NCI-H2196 (cell line): ENCODE measurements at regions not wholly inside any gene's neighbourhood (a gene's known extent, or its start where the extent isn't known, plus 50 kb on each side); places are given as distances from the start of the nearest gene placed in this dataset.
"Not testable (repeated sequence)": the region's sequence is repeated elsewhere in the genome, so short reads cannot be mapped to it uniquely, and the experiment has no call there.

ENCODE experiments used
- DNase-seq: peaks from one replicate; lab custom pipeline; 2025; ENCODE audit not compliant: unreplicated experiment; lab: John Stamatoyannopoulos, UW

DNA sequence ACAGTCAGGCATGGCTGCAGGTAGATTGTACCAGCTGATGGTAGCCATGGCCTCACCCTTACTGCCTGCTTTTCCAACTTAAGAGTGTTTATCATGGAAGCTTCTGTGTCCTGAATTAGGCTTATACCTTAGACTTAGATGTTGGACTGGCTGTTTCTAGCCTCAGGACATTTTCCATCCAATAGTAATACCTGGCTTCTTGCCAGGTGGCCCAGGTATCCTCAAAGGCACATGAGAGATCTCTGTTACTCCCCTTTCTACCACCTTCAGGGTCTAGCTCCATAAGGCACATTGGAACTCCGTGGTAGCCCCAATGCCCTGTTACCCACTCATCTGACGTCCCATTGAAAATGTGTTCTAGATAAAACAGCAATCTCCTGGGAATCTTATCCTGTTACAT, 407.5 kb downstream of the SPRY2 start:
- no peak for DNase-seq

DNA sequence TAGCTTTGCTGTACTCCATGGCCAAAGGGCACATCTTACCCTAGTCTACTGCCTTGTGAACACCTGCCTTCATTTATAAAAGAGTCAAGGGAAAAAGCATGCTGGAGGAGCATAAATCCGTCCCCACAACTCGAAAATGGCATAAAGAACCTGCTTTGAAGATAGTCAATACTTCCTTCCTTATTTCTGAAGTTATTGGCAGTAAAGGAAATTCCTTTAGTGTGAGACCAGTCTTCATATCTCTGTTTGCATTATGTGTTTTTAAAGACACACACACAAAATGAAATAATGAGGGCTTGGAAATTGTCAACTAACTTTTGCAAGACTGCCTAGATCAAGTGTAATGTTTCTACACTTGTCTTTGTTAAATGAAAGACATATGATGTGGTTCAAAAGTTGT, 408.4 kb downstream of the SPRY2 start:
- no peak for DNase-seq

DNA sequence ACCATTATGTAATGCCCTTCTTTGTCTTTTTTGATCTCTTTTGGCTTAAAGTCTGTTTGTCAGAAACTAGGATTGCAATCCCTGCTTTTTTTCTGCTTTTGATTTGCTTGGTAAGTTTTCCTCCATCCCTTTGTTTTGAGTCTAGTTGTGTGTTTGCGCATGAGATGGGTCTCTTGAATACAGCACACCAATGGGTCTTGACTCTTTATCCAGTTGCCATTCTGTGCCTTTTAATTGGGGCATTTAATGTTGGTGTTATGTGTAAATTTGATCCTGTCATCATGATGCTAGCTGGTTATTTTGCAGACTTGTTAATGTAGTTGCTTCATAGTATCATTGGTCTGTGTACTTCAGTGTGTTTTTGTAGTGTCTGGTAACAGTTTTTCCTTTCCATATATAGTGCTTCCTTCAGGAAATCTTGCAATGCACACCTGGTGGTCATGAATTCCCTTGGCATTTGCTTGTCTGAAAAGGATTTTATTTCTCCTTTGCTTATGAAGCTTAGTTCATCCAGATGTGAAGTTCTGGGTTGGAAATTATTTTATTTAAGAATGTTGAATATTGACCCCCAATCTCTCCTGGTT, 416.9 kb downstream of the SPRY2 start:
- not testable (repeated sequence) for DNase-seq

DNA sequence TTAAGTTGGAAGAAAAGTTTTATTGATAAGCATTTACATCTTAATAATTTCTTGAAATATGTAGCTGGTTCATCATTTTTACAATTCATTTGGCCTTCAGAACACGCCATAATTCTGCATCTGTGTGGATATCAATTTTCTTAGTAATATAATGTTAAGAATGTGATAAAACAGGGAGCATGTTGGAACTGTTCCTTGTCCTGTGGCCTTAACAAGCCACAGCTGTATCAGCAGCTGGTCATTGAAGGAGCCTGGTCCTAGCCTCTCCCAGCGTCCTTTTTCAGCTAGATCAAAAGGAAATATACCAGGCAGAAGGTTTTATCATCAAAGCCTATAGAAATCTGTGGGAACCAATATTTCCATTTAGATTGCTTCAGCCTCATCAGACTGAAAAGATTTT, 421.8 kb downstream of the SPRY2 start:
- DNase-seq = no peak

DNA sequence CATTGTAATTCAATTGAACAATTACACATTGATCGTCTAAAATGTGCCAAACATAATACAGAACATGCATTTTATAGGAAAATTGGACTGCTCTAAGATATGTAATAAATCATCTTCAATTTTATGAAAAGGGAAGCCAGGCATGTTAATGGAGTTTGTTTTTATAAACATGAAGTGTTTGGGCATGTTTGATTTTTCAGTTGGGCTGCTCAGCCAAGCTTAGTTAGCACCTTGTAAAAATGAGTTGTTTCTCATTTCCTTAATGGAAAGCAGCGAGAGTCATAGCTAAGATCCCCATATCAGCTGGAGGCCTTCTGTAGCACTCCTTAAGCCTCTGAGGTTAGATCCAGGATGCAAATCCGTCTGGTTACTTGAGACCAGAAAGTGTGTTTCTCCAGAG, 422.3 kb downstream of the SPRY2 start:
- no peak for DNase-seq

- DNase-seq = no peak
Measured at GRCh38 chr13:79917628-79918027, 423.3 kb downstream of the SPRY2 start.

DNA sequence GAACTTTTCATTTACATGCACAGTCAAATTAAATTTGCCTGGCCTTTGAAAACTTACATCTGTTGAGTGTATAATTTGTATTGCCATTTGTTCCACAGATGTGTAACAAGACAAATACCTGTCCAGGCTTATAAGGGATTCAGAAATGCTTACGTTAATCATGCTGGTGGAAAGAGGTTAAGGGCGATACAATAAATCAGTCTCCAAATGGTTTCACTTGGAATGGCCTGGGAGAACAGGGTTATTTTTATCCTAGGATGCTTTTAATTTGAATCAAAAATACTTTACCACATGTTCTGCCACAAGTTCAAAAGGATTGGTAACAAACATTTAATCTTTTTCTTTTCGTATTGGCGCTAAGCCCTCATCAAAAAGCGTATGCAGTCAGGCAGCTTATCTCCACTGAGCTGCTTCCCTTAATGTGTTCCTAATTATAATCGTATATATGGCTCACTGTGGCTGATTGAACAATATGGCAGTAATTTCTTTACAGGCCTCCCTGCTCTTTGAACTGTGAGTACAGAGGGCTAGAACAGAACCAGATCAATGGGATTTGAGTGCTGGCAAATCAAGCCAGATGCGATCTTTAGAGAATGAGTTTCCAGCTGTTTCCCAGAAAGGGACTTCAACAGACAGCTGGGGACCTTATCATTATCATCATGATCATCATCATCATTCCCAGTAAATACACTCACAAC, 425.7 kb downstream of the SPRY2 start:
- no peak for DNase-seq

DNA sequence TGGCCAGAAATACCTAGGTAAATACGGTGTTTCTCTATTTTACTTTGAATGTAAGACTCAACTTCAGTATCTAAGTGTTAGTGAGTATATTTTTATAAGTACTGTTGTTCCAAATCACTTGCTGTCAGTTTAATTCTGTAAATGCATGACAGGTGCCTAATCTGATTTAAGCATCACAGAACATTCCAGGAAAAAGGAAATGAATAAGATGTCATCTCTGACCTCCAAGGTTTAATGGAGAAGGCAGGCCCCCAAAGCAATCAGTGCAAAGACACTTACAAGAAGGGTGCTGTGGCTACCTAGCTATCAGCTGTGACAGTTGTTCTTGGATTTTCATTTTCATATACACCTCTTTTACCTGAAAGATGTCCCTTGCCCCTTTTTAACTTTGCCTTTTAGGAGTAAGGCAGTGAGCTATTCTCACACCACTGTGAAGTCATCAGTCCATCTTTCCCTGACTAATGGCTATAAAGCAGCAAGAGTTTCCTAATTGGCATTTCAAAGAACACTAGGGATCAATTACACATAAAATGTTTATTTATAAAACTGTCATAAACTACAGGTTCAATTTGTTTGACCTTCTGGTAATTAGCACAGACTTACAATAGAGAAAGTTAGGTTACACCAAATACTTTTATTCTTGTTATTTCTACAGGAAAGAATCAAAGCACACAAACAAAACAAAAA, 427.6 kb downstream of the SPRY2 start:
- no peak for DNase-seq

DNA sequence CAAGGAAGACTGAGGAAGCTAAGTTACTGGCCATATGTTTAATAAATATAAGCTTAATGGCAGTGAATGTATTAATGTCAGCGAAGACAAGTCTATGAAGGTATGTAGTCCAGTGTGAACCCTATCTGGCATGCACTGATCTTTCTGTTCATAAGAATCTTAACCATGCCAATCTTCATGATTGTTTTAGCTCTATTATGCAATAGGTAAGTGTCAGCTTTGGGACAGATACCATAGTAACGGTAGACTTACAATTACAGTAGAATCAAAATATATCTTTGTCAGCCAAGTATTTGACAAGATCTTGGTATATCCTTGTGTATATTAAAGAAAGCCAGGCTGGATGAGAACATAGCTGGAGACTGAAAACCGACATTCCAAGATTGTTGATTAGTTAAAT, 428.5 kb downstream of the SPRY2 start:
- no peak for DNase-seq

DNA sequence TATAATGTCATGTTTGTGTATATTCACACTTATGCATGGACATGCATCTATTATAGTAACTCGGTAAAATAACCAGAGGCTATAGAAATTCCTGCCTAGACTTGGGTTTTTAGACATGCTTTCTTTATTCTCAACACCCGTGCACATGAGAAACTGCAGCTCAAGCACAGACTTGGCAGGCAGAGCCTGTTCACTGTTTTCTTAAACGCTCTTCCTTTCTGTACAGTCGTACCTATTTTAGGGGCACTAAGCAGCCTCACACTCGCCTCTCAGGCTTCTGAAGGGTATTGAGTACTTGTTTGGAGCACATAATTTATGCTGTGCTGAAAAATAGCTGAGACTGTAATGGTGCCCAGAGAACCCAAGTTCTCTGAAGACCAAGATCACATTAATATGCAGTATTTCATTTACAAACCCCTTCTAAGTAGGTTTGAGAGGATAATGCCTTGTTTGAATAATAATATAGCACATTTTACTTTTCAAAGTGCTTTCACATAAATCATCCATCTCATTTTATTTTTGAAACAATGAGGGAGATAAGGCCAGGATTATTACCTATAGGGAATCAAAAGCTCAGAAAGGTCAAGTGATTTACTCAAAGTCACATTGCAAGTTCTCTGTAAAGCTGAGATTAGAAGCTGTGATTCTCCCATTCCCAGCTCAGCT, 429.9 kb downstream of the SPRY2 start:
- DNase-seq = no peak

GRCh38 chr13:79909644-79910043, 428.7 kb downstream of the NDFIP2 start:
- no peak for DNase-seq

GRCh38 chr13:79908381-79908780, 427.4 kb downstream of the NDFIP2 start:
- DNase-seq = no peak

DNA sequence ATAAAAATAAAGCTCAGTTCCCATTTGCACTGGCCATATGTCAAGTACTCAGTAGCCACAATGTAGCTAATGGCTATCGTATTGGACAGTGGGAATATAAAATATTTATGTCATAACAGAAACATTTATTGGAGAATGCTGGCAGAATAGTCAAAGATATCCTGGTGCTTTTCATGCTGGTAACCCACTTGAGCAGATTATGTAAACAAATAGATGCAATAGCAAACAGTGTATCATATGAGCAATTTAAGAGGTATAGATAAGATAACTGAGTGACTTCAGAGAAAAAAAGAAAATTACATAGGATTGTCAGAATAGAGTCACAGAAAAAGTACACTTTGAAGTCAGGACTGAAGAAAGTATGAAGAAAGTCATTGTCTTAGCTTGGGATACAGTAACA, 426.6 kb downstream of the NDFIP2 start:
- no peak for DNase-seq

DNA sequence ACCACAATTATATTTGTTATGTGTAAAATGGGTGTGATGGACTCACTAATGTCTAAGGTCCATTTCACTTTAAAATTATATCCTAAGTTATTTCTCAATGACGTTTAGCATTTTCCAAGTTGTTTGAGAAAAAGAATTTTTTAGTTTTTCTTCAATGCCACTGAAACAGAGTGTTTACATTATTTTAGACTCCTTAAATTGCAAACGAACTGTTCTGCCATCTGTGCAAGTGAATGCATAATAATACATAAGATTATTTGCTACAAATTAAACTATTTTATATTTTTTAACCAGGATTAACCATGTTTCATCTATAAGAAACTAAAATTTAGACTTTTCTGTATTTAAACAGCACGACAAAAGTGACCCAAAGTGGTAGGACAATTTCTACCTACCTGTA, 425.4 kb downstream of the NDFIP2 start:
- DNase-seq = no peak

- no peak for DNase-seq
Measured at GRCh38 chr13:79905018-79905417, 424.1 kb downstream of the NDFIP2 start.

DNA sequence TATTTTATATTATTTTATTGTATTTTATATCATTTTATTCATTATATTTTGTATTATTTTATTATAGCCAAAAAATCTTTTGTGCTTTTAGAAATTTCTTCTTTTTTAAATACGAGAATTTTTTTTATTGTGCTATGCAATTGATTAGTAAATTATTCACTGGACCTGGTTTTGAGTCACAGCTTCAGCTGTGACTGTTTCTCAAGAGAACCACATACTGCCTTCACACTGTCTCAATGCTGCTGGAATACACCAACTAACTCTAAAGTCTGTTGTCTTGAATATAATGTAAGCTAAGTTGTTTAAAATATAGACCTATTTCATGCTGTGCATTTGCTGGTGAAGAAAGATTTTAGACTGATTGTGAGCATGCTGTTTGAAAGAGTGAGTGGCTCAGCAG, 423.6 kb downstream of the NDFIP2 start:
- DNase-seq = no peak

DNA sequence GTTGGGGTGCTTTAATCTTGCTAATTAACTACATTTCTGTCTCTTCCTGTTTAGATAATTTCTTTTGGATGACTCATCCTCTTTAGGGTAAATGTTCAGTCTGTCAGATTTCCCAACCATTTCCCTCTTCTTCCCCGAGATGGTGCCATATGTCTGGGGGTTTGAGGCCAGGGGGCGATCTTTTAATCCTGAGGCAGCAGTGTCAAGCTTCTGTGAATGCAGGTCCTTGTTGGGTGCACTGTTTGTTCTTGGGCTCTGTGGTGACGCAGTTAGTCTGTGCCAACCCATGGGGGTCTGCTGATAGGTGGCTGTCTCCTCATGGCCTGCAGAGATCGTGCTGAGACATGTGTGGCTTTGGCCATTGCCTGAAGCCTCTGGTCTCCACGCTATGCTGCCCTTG, 420.4 kb downstream of the NDFIP2 start:
- DNase-seq = no peak

- no peak for DNase-seq
Measured at GRCh38 chr13:79900356-79900755, 419.4 kb downstream of the NDFIP2 start.

- DNase-seq = no peak
Measured at GRCh38 chr13:79898996-79899395, 418.0 kb downstream of the NDFIP2 start.

- DNase-seq = no peak
Measured at GRCh38 chr13:79898202-79898826, 417.4 kb downstream of the NDFIP2 start.

DNA sequence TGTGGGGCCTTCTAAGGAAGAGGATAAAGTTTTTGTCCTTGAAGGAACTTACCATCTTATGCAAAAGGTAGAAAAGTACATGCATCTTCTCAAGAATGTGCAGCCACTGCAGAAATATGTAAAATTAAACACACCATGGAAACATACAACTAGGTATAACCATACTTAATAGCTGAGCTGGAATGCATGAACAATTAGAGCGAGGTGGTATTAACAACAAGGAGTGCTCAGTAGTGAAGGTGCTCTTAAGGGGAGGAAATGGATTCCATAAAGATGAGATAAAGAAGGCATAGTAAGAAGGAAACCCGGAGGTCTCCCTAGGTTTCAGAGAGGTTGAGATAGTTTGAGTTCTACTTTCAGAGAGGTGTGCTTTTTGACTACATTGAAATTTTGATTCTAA, 415.9 kb downstream of the NDFIP2 start:
- no peak for DNase-seq

DNA sequence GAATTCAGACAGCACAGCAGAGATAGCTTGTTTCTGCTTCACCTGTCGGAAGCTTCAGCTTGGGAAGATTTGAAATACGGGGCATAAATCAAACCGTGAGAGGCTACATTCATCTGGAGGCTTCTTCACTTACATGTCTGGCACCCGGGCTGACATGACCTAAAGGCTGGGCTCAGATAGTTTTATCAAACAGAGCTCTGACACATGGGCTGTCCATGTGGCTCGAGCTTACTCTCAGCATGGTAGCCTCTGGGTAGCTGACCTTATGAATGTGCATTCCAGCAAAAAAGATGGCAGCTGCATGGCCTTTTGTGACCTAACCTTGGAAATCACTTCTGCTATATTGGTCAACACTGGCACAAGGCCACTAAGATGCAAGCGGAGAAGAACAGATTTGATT, 414.5 kb downstream of the NDFIP2 start:
- DNase-seq = no peak
